ENCODE measurements at regions not wholly inside any gene's neighbourhood (a gene's known extent, or its start where the extent isn't known, plus 50 kb on each side); places are given as distances from the start of the nearest gene placed in this dataset.

GRCh38 chr3:25854635-25855034, 64.7 kb downstream of the OXSM start:
- TF ChIP-seq, protein P1, sequence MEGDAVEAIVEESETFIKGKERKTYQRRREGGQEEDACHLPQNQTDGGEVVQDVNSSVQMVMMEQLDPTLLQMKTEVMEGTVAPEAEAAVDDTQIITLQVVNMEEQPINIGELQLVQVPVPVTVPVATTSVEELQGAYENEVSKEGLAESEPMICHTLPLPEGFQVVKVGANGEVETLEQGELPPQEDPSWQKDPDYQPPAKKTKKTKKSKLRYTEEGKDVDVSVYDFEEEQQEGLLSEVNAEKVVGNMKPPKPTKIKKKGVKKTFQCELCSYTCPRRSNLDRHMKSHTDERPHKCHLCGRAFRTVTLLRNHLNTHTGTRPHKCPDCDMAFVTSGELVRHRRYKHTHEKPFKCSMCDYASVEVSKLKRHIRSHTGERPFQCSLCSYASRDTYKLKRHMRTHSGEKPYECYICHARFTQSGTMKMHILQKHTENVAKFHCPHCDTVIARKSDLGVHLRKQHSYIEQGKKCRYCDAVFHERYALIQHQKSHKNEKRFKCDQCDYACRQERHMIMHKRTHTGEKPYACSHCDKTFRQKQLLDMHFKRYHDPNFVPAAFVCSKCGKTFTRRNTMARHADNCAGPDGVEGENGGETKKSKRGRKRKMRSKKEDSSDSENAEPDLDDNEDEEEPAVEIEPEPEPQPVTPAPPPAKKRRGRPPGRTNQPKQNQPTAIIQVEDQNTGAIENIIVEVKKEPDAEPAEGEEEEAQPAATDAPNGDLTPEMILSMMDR (IDR thresholded peaks at IDR 0.05), result no peak
- no peak for TF ChIP-seq POLR2A (IDR thresholded peaks at IDR 0.05)

Data from tibial nerve (tissue), 3 donors.